Activated T-helper 17 cell treated with anti-CD3 and anti-CD28 coated beads, Interleukin-2, amount 50 U/mL, for 72 hours (primary cell): ENCODE measurements at regions not wholly inside any gene's neighbourhood (a gene's known extent, or its start where the extent isn't known, plus 50 kb on each side); places are given as distances from the start of the nearest gene placed in this dataset.
"Not testable (repeated sequence)": the region's sequence is repeated elsewhere in the genome, so short reads cannot be mapped to it uniquely, and the experiment has no call there.

Experiments
- ATAC-seq: fragments of 150-1000 bp; cut with Tn5 transposase; replicated peaks from 2 replicates; pipeline ENCODE4 v1.10.0; 2021; ENCODE audit warnings: mild to moderate bottlenecking, moderate library complexity
- H3K27ac Mint-ChIP-seq: one replicate; pipeline ENCODE4 v1.8.0; 2022; ENCODE audit warnings: mixed read lengths
- H3K27me3 Mint-ChIP-seq: one replicate; pipeline ENCODE4 v1.8.0; 2022; ENCODE audit warnings: mixed read lengths
- H3K36me3 Mint-ChIP-seq: one replicate; pipeline ENCODE4 v1.8.0; 2022; ENCODE audit warnings: low read depth, mild to moderate bottlenecking, mixed read lengths
- H3K4me1 Mint-ChIP-seq: one replicate; pipeline ENCODE4 v1.8.0; 2022; ENCODE audit warnings: mixed read lengths
- H3K4me3 Mint-ChIP-seq: one replicate; pipeline ENCODE4 v1.8.0; 2022; ENCODE audit warnings: mild to moderate bottlenecking, mixed read lengths
- H3K9me3 Mint-ChIP-seq: one replicate; pipeline ENCODE4 v1.8.0; 2022; ENCODE audit warnings: mixed read lengths

DNA sequence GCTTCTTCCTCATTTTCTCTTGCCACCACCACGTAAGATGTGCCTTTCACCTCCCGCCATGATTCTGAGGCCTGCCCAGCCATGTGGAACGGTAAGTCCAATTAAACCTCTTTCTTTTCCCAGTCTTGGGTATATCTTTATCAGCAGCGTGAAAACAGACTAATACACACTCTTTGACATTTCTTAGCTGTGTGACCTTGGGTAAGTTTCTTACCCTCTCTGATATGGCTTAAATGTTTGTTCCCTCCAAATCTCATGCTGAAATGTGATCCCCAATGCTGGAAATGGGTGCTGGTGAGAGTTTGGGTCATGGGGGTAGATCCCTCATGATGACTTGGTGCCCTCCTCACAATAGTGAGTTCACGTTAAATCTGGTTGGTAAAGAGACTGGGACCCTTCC is 188.8 kb upstream of the IRX4 start:
- no peaks in the 10 kb centered on the region for H3K36me3 Mint-ChIP-seq
- H3K9me3 Mint-ChIP-seq = no peaks in the 10 kb centered on the region
- no peaks in the 10 kb centered on the region for H3K4me1 Mint-ChIP-seq
- no peak overlapping the region for H3K4me3 Mint-ChIP-seq
- H3K27ac Mint-ChIP-seq = no peak overlapping the region
- no peak for ATAC-seq
- peaks cover 28% of the 10 kb centered on the region for H3K27me3 Mint-ChIP-seq

DNA sequence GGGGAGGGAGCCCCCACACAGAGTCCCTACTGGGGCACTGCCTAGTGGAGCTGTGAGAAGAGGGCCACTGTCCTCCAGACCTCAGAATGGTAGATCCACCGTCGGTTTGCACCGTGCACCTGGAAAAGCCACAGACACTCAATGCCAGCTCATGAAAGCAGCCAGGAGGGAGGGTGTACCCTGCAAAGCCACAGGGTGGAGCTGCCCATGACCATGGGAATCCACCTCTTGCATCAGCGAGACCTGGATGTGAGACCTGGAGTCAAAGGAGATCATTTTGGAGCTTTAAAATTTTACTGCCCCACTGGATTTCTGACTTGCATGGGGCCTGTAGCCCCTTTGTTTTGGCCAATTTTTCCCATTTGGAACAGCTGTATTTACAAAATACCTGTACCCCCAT is 188.1 kb upstream of the IRX4 start:
- not testable (repeated sequence) for H3K36me3 Mint-ChIP-seq, H3K9me3 Mint-ChIP-seq, H3K27ac Mint-ChIP-seq, H3K4me1 Mint-ChIP-seq, ATAC-seq, H3K4me3 Mint-ChIP-seq
- H3K27me3 Mint-ChIP-seq = peaks cover 32% of the 10 kb centered on the region

DNA sequence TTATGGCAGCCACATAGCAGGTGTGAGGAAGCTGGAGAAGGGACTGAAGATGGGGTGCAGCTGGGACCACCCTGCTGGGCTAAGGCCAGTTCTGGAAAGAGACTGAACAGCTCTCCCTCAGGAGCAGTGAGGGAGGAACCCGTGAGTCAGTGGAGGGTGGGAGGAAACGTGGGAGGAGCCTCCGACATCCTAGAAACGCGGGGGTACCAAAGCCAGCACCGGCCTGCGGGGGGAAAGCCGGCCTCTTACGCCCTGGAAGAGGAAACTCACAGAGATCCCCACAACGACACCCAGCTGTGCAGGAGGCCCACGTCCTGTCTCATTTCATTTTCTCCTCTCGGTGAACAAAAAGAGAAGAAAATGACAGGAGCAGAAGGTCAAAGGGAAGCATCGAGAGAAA is 185.8 kb upstream of the IRX4 start:
- no peaks in the 10 kb centered on the region for H3K36me3 Mint-ChIP-seq
- H3K9me3 Mint-ChIP-seq = peaks cover 3% of the 10 kb centered on the region
- no peak for ATAC-seq
- no peak overlapping the region for H3K27ac Mint-ChIP-seq
- H3K27me3 Mint-ChIP-seq = peaks cover 37% of the 10 kb centered on the region
- H3K4me3 Mint-ChIP-seq = no peak overlapping the region
- H3K4me1 Mint-ChIP-seq = no peaks in the 10 kb centered on the region

DNA sequence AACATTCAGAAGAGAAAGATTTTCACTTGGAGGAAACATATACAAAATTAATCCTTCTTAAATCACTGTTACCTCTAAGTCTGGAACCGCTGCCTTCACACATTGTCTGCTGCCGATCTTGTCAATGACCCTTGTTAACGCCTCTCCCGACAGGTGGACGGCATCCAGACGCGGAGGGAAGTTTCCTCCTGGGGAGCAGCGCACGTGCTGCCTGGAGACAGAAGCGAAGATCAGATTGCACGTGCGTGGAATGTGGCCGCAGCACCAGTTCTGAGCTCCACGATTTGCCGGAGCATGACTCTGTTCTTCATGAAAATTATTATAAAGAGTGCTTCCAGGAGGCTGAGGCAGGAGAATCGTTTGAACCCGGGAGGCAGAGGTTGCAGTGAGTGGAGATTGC is 183.6 kb upstream of the IRX4 start:
- Mint-ChIP-seq H3K36me3 (no peaks in the 10 kb centered on the region), H3K9me3 (peaks cover 3% of the 10 kb centered on the region), H3K27ac (no peak overlapping the region), H3K4me3 (no peak overlapping the region), H3K27me3 (peaks cover 44% of the 10 kb centered on the region), H3K4me1 (no peaks in the 10 kb centered on the region)
- ATAC-seq = no peak

DNA sequence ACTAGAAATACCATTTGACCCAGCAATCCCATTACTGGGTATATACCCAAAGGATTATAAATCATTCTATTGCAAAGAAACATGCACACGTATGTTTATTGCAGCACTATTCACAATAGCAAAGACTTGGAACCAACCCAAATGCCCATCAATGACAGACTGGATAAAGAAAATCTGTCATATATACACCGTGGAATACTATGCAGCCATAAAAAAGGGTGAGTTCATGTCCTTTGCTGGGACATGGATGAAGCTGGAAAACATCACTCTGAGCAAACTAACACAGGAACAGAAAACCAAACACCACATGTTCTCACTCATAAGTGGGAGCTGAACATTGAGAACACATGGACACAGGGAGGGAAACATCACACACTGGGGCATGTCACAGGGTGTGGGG is 180.7 kb upstream of the IRX4 start:
- not testable (repeated sequence) for H3K27ac Mint-ChIP-seq, H3K4me1 Mint-ChIP-seq, ATAC-seq, H3K9me3 Mint-ChIP-seq, H3K36me3 Mint-ChIP-seq, H3K4me3 Mint-ChIP-seq
- peaks cover 42% of the 10 kb centered on the region for H3K27me3 Mint-ChIP-seq

DNA sequence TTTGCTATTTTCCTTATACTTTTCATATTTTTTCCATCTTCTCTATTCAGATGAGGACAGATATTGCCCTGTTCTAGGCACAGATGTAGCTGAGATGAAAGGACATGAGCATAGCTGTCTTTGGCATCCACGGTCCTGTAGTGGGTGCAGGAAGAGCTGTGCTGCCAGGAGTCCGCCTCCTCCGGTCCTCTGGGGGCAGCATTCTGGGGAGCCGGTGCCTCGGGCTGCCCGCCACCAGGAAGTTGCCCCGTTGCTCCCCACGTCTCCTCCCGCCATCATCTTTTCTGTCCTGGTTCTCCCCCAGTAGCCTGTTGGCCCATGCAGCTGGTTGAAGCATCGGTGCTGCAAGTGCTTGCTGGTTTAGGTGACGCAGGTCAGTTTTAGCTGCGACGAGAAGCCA is 170.0 kb upstream of the IRX4 start:
- ATAC-seq = no peak
- Mint-ChIP-seq H3K27ac (no peak overlapping the region), H3K36me3 (no peaks in the 10 kb centered on the region), H3K4me1 (no peaks in the 10 kb centered on the region), H3K4me3 (no peak overlapping the region), H3K9me3 (no peaks in the 10 kb centered on the region), H3K27me3 (peaks cover 26% of the 10 kb centered on the region)

DNA sequence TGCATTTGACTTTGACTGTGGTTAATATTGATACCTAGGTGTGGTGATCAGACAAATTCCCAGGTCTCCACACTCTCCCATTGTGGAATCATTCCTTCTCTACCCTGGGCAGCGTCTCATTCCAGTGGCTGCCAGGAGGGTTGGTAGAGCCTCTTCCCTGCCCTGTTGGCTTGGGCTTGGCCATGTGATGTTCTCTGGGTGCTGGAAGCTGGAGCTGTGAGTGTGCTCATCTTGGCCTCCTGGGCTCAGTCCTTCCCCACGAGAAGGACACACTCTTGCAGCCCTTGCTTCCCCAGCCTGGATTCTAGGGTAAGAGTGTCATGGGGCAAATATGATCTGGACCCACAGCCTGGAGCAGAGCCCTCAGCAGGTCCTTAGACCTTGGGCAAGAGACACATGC is 167.2 kb upstream of the IRX4 start:
- Mint-ChIP-seq H3K9me3 (peaks cover 4% of the 10 kb centered on the region), H3K4me3 (no peak overlapping the region), H3K27ac (no peak overlapping the region), H3K4me1 (no peaks in the 10 kb centered on the region), H3K36me3 (no peaks in the 10 kb centered on the region), H3K27me3 (peaks cover 30% of the 10 kb centered on the region)
- ATAC-seq = no peak

DNA sequence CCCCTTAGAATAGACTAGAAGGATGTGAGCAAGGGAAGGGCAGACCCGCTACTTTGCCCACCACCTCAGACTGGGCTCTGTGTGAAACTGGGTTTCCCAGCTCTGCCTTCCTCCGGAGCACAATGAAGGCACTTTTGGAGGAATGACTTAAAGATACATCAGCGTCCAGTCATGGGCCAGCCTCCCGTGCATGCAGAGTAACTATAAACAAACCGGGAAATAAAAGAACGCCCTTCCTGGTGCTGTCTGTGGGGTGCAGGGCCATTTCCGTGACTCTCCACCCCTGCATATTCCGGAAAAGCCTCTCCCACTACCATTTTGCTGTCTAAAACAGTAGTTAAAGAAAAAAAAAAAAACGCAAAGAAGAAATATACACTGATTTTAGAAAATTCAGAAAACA is 165.9 kb upstream of the IRX4 start:
- H3K4me1 Mint-ChIP-seq = no peaks in the 10 kb centered on the region
- peaks cover 4% of the 10 kb centered on the region for H3K9me3 Mint-ChIP-seq
- no peak overlapping the region for H3K27ac Mint-ChIP-seq
- no peak for ATAC-seq
- no peak overlapping the region for H3K4me3 Mint-ChIP-seq
- H3K27me3 Mint-ChIP-seq = peaks cover 21% of the 10 kb centered on the region
- H3K36me3 Mint-ChIP-seq = no peaks in the 10 kb centered on the region

DNA sequence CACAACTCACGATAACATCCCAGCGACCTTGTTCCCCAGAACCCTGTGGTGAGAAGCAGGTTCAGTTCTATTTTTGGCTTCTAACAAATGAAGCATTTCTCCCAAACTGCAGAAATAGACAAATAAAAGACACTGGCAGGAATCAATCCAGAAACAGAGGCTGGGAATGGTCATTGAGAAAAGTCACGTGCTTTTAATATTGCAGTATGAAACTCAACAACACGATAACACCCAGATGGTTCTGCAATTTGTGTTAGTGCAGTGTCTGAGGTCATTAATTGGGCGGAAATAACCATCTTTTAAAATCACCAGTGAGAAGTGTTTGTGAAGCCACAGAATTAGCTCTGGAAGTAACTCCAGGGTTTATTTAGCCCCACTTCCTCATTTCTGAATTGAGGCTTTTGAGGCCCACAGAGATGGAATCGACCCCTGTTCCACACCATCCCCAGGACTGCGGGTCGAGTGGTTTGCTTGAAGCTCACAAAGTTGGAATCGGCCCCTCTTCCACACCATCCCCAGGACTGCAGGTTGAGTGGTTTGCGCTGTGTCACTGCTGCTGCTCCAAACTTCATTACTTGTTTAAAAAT is 164.7 kb upstream of the IRX4 start:
- H3K4me1 Mint-ChIP-seq = no peaks in the 10 kb centered on the region
- no peak for ATAC-seq
- H3K27me3 Mint-ChIP-seq = peaks cover 19% of the 10 kb centered on the region
- peaks cover 4% of the 10 kb centered on the region for H3K9me3 Mint-ChIP-seq
- no peak overlapping the region for H3K27ac Mint-ChIP-seq
- no peak overlapping the region for H3K4me3 Mint-ChIP-seq
- no peaks in the 10 kb centered on the region for H3K36me3 Mint-ChIP-seq

DNA sequence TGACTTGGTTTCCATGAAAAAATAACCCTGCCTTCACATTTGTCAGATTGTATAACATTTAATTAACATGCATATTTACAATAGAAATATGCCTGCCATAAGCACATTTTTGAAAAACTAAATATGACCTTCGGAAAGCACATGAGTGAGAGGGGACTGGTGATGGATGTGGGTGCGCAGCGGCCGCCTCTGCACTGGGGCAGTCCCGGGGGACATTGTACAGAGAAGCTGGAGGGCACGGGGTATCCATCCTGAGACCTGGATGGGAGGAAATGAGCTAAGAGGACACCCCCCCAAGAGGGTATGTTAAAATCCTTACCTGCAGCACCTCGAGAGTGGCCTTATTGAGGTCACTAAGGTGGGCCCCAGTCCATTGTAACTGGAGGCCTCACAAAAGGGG is 161.3 kb upstream of the IRX4 start:
- Mint-ChIP-seq H3K36me3 (no peaks in the 10 kb centered on the region), H3K4me1 (no peaks in the 10 kb centered on the region), H3K9me3 (peaks cover 4% of the 10 kb centered on the region), H3K27me3 (peaks cover 20% of the 10 kb centered on the region), H3K4me3 (no peak overlapping the region), H3K27ac (no peak overlapping the region)
- no peak for ATAC-seq

DNA sequence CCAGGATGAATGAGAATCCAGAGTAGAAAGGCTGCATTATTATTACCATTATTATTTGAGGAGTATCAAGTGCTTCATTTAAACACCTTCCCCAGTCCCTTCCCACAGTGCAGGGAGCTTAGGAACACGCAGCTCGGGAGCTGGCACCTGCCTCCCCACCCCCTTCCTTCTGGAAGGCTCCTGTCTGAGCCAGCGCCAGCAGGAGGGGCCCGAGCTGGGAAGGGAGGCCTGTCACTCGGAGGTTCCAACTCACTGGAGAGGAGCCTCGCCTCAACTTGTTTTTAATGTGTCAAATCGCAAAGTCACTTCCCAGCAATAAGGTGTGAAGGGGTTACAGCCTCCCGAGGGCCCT is 156.4 kb upstream of the IRX4 start:
- H3K4me1 Mint-ChIP-seq = no peaks in the 10 kb centered on the region
- peak overlapping the region; percentile 34 for H3K4me3 Mint-ChIP-seq

DNA sequence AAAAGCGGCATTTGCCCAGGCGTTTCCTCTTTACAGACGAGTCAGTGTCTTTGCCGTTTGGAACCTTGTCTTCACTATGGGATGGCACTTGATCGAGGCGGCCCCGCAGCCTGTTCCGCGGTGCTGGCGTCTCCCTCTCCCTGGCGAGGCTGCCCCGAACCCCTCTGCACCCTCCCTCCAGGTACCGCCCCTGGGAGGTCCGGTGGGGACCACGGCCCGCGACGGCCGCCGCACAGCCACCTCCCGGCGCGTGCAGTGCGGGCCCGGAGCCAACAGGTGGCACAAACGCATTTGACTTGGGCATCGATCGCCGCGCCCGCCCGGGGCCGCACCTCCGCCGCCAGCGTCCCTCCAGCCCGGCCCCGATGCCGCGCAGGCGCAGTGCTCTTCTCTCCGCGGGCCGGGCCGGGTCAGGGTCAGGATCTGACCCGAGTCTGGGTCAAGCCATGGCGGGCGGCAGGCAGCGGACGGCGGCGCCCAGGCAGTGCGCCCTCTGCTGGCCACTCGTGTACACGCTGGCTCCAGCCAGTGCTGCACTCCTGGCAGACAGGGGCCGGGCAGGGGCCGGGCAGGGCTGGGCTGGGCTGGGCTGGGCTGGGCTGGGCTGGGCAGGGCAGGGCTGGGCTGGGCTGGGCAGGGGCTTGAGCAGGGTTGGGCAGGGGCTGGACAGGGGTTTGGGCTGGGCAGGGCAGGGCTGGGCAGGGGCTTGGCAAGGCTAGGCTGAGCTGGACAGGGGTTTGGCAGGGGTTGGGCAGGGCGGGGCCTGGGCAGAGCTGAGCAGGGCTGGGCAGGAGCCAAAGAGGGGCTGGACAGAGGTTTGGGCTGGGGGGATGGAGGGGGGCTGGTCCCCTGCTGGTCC is 155.8 kb upstream of the IRX4 start:
- Mint-ChIP-seq H3K4me3 (peak overlapping the region; percentile 34), H3K27me3 (peaks cover 41% of the 10 kb centered on the region), H3K27ac (no peak overlapping the region), H3K36me3 (no peaks in the 10 kb centered on the region), H3K4me1 (no peaks in the 10 kb centered on the region), H3K9me3 (no peaks in the 10 kb centered on the region)
- peak; percentile 94 for ATAC-seq

More for the DNA sequence above, 156.4 kb upstream of the IRX4 start:
- Mint-ChIP-seq H3K27ac (no peak overlapping the region), H3K9me3 (no peaks in the 10 kb centered on the region), H3K36me3 (no peaks in the 10 kb centered on the region), H3K27me3 (peaks cover 38% of the 10 kb centered on the region)
- no peak for ATAC-seq

DNA sequence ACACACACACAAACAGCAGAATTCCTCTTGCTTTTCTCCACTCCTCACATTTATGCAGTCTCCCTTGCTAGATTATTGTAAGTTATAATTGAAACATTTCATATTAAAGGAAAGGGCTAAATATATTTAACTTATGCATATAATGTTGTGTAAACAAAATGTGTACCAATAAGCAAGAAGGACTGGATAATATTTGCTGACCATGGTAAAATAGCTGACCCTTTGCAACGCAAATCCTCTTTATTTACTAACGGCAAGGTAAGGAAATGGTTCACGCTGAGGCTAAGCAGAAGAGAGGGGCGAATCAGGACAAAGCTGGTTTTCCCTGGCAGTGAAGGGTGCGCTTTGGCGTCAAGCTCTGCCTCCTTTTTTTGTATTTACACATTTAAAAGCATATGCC is 154.2 kb upstream of the IRX4 start:
- no peaks in the 10 kb centered on the region for H3K4me1 Mint-ChIP-seq
- peaks cover 4% of the 10 kb centered on the region for H3K9me3 Mint-ChIP-seq
- no peak overlapping the region for H3K27ac Mint-ChIP-seq
- ATAC-seq = no peak
- peaks cover 53% of the 10 kb centered on the region for H3K27me3 Mint-ChIP-seq
- H3K4me3 Mint-ChIP-seq = no peak overlapping the region
- H3K36me3 Mint-ChIP-seq = no peaks in the 10 kb centered on the region

DNA sequence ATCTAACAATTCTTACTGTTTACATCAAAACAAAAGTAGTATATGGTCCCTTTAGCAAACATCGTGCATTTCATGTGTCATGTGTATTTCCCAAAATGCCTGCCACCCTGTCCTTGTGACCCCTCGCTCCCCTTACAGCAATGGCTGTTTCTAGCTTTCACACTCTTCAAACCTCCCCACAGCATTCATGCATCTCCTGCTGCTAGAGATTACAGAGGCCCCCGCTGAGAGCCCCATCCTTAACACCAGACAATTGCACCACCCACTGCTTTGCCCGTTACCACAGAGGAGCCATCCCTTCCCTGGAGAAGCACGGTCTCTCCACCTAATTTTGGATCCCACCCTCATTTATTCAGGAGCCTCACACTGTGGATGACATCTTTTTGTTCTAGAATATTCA is 149.7 kb upstream of the IRX4 start:
- Mint-ChIP-seq H3K4me3 (no peak overlapping the region), H3K36me3 (no peaks in the 10 kb centered on the region), H3K27me3 (peaks cover 56% of the 10 kb centered on the region), H3K4me1 (no peaks in the 10 kb centered on the region), H3K27ac (no peak overlapping the region), H3K9me3 (peaks cover 4% of the 10 kb centered on the region)
- ATAC-seq = no peak

DNA sequence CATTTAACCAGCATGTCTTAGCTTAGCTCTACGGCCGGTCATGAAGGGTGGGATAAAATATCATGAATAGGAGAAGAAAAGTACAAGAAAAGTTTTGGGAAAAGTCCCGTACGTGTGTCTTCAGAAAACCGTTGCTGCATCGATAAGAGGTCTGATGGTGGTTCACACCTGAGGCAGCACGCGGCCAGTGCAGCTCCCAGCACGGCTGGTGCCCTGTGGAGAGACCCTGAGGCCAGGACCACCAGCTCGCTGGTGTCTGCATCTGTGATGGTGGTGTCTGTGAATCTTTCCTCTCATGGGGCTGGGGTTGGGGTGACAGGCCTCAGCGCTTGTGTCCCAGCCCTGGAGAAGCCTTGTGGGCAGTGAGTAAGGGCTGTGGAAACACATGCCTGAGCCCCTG is 148.9 kb upstream of the IRX4 start:
- Mint-ChIP-seq H3K4me1 (no peaks in the 10 kb centered on the region), H3K36me3 (no peaks in the 10 kb centered on the region), H3K27me3 (peaks cover 53% of the 10 kb centered on the region), H3K27ac (no peak overlapping the region), H3K9me3 (peaks cover 4% of the 10 kb centered on the region), H3K4me3 (no peak overlapping the region)
- no peak for ATAC-seq
